Bronchial epithelial cell (primary cell): ENCODE measurements at regions not wholly inside any gene's neighbourhood (a gene's known extent, or its start where the extent isn't known, plus 50 kb on each side); places are given as distances from the start of the nearest gene placed in this dataset.
A peak's percentile ranks its signal among the peaks of the same experiment; 100 is the strongest.
"Not testable (repeated sequence)": the region's sequence is repeated elsewhere in the genome, so short reads cannot be mapped to it uniquely, and the experiment has no call there.

Experiments used
- DNase-seq: peaks from one replicate; pipeline ENCODE4 v3.0.0-alpha.2; 2010; ENCODE audit warnings: low read depth
- FAIRE-seq: peaks from 2 replicates; lab custom pipeline; 2011; peaks lifted over from hg19 to GRCh38; lab: Jason Lieb, UNC
- H3K27me3 ChIP-seq: 2 replicates; pipeline ENCODE4 v1.5.1; 2011; ENCODE audit warnings: low read length; ENCODE audit not compliant: control insufficient read depth, insufficient read depth
- H3K36me3 ChIP-seq: 2 replicates; pipeline ENCODE4 v1.5.1; 2011; ENCODE audit warnings: low read length; ENCODE audit not compliant: control insufficient read depth, insufficient read depth
- H3K4me3 ChIP-seq: 2 replicates; pipeline ENCODE4 v1.5.1; 2011; ENCODE audit warnings: mild to moderate bottlenecking, low read depth, low read length, control low read depth
- CTCF ChIP-seq: IDR thresholded peaks from 2 replicates; pipeline ENCODE4 v1.5.1; 2011; ENCODE audit warnings: mild to moderate bottlenecking, moderate library complexity, low read length, control low read depth, inconsistent platforms; ENCODE audit not compliant: insufficient read depth, severe bottlenecking

GRCh38 chr2:187610450-187610849 is 56.2 kb upstream of the TFPI start:
- peak; percentile 18 for FAIRE-seq
- not testable (repeated sequence) for H3K27me3 ChIP-seq, H3K4me3 ChIP-seq, DNase-seq, H3K36me3 ChIP-seq

DNA sequence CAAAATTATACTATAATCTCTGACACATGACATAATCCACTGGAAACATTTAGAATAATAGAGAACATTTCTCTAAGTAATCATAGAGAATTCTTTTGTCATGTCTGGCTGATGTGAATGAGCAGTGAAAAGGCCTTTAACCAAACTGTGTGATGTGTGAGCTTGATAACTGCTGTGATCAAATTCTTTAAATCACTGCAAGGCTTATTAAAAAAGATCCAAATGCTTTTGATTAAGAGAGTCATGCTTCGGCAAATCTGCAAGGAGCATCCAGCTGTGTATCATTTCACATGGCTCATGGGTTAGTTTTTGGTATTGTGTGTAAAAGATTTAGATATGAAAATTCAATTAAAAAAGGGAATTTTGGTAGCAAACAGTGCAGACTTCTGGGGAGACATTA is 58.6 kb upstream of the TFPI start:
- no peak for FAIRE-seq
- no peaks in the 10 kb centered on the region for H3K27me3 ChIP-seq

GRCh38 chr2:187614756-187615155 is 60.5 kb upstream of the TFPI start:
- Histone ChIP-seq H3K27me3 (no peaks in the 10 kb centered on the region), H3K4me3 (no peak overlapping the region), H3K36me3 (no peaks in the 10 kb centered on the region)
- FAIRE-seq (no peak), DNase-seq (no peak)
- no peak for TF ChIP-seq CTCF

More for the DNA sequence above, 58.6 kb upstream of the TFPI start:
- no peak overlapping the region for H3K4me3 ChIP-seq
- H3K36me3 ChIP-seq: no peaks in the 10 kb centered on the region
- DNase-seq: no peak
- no peak for TF ChIP-seq CTCF

GRCh38 chr2:187615364-187615763 is 61.1 kb upstream of the TFPI start:
- FAIRE-seq (no peak), DNase-seq (no peak)
- no peak for TF ChIP-seq CTCF
- no peaks in the 10 kb centered on the region for H3K27me3 ChIP-seq
- no peak overlapping the region for H3K4me3 ChIP-seq
- no peaks in the 10 kb centered on the region for H3K36me3 ChIP-seq

DNA sequence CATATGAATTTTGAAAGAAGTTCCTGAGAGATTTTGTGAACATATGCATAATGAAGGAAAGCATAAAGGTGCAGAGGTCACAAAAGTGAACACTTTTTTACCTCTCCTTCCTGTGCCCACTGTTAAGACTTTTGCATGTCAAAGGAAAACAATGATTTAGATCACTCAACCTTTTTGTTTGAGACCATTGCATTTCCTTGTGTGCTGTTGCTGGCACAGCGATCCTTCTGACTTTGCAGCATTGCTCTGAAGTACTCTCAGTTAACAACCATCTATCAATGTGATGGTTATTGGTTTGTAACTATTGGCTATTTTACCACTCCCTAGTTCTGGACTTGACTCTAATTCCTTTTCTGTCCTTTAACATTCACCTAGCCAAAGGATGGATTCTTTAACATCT is 61.7 kb upstream of the TFPI start:
- FAIRE-seq: no peak
- Histone ChIP-seq H3K36me3 (no peaks in the 10 kb centered on the region), H3K27me3 (no peaks in the 10 kb centered on the region), H3K4me3 (no peak overlapping the region)
- TF ChIP-seq CTCF: no peak
- DNase-seq: no peak

- Histone ChIP-seq H3K36me3 (no peaks in the 10 kb centered on the region), H3K27me3 (no peaks in the 10 kb centered on the region), H3K4me3 (no peak overlapping the region)
- DNase-seq: no peak
- TF ChIP-seq CTCF: no peak
- FAIRE-seq: no peak
Measured at GRCh38 chr2:187617120-187617519, 62.9 kb upstream of the TFPI start.
